BJ (cell line): ENCODE measurements at regions not wholly inside any gene's neighbourhood (a gene's known extent, or its start where the extent isn't known, plus 50 kb on each side); places are given as distances from the start of the nearest gene placed in this dataset.

Source experiments
- CTCF ChIA-PET: fragments of 350-600 bp; formaldehyde crosslinking; extraction: SDS; loops from one replicate; lab custom pipeline; 2021; ENCODE audit warnings: antibody characterized with exemption, inconsistent platforms; lab: Yijun Ruan, JAX
- POLR2A ChIA-PET: fragments of 300-600 bp; sonication (Branson Sonifier 250); formaldehyde crosslinking; extraction: SDS; loops from one replicate; lab custom pipeline; 2021; ENCODE audit warnings: antibody characterized with exemption; lab: Charles Lee
- DNase-seq: peaks from one replicate; pipeline ENCODE4 v3.0.0-alpha.2; 2011; ENCODE audit warnings: low read depth
- H3K27me3 ChIP-seq: 2 replicates; pipeline ENCODE4 v1.6.0; 2011; ENCODE audit warnings: low read length; ENCODE audit not compliant: control insufficient read depth, insufficient read depth
- H3K36me3 ChIP-seq: 2 replicates; pipeline ENCODE4 v1.5.1; 2011; ENCODE audit warnings: low read length; ENCODE audit not compliant: control insufficient read depth, insufficient read depth
- H3K4me3 ChIP-seq: 2 replicates; pipeline ENCODE4 v1.5.1; 2011; ENCODE audit warnings: low read depth, mild to moderate bottlenecking, control low read depth, low read length
- CTCF ChIP-seq: IDR thresholded peaks from 2 replicates; pipeline ENCODE4 v1.5.1; 2011; ENCODE audit warnings: low read depth, mild to moderate bottlenecking, control low read depth, inconsistent platforms, low read length, moderate library complexity; ENCODE audit not compliant: insufficient read depth

DNA sequence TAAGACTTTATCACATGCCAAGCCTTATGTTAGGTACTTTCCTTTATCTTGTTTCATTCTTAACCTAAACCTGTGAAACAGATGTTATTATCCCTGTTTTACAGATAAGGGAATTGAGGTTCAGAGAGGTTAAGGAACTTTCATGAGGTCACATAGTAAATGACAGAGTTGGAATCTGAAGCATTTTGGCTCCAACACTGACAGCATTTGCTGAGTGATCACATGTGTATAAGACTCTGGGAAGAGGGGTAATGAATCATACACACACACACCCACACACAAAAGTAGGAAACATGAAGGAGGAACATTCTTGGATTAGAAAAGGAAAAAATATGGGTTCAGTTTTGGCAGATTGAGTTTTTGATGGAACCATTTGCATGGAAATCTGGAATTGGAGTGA is 212.5 kb downstream of the GJA1 start:
- ChIA-PET POLR2A (no interaction called here), CTCF (no interaction called here)
- TF ChIP-seq CTCF: no peak
- Histone ChIP-seq H3K36me3 (no peaks in the 10 kb centered on the region), H3K27me3 (no peaks in the 10 kb centered on the region), H3K4me3 (no peak overlapping the region)
- no peak for DNase-seq

DNA sequence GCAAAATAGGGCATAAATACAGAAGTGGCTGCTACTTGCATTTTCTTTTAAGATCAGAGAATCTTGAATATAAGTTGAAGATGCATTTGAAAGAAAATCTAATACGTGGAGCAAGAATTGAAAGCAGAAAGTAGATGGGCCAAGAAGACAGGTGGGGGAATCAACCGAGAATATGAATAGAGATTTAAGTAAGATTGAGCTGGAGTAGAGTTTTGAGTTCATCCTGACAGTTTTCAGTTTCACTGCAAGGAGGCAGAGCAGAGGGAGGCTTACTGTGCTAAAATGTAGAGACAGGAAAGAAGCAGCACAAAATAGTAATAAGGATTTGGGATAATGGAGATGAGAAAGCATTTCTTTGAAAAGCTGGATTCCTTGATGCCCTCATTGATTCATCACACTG is 214.5 kb downstream of the GJA1 start:
- no peak overlapping the region for H3K4me3 ChIP-seq
- POLR2A ChIA-PET: no interaction called here
- no peaks in the 10 kb centered on the region for H3K36me3 ChIP-seq
- no peaks in the 10 kb centered on the region for H3K27me3 ChIP-seq
- DNase-seq: no peak
- TF ChIP-seq CTCF: no peak
- CTCF ChIA-PET: no interaction called here

DNA sequence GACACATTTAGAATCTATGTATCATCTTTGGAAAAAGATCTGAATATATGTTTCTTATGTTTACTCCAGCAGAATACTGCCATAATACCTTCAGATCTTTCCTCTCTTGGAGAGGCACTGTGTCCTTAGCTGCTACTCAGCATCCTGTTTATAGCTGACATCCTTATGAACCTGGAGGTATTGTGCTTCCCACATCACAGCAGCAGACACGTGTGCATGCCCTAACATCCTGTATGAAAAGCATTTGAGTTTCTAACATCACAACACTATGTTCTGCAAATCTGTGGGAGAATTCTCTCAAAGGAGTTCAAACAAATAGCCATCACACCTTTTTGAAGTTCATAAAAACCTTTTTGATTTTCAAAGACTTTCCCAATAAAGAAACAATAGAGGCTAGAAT is 216.0 kb downstream of the GJA1 start:
- DNase-seq: no peak
- POLR2A ChIA-PET: no interaction called here
- H3K4me3 ChIP-seq: no peak overlapping the region
- CTCF ChIA-PET: no interaction called here
- H3K27me3 ChIP-seq: no peaks in the 10 kb centered on the region
- no peak for TF ChIP-seq CTCF
- no peaks in the 10 kb centered on the region for H3K36me3 ChIP-seq

- no peak for TF ChIP-seq CTCF
- POLR2A ChIA-PET: no interaction called here
- DNase-seq: no peak
These were observed 216.8 kb downstream of the GJA1 start for GRCh38 chr6:121652223-121652622.

DNA sequence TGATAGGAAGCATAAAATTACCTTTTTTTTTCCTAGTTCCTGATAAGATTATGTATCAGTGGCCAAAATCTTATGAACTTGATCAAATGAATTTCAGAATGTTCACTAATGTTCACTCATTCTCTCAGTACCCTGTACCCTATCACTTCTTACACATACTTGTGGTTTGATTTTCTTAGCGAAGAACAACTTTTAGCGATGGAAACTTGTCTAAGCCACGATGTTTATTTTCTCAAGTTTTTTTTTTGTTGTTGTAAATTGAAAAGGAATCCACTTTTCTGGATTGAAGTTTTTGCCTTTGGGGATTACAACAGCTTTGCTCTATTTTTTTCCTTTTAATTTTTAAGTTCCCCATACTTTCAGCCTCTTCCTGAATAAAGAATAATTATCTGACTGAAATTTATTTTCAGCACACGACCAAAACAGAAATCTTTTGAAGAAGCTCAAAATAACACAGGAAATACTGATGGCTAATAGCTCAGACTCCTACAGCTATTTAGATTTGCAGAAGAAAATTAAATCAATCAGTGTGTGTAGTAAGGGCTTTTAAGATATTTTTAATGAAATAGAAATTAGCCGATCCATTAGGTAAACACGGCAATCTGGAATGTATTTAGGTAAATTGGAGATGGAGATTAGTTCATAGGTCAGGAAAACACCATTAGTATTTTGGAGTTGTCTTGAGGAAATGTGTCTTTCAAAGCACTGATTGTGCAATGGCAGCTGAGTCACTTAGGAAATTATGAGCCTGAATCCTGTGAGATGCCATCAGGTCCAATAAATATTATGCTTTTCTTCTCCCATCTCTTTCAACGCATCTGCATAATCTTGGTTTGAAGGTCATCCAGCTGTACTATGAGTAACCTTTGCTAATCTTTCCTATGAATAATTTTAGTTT is 217.5 kb downstream of the GJA1 start:
- TF ChIP-seq CTCF: no peak
- POLR2A ChIA-PET: interaction anchor here (0.5 to 0.6 kb wide), 2 partner anchors 197 to 206 kb away, joined by 3 read pairs; no protein-coding TSS in a partner anchor
- CTCF ChIA-PET: interaction anchor here (1.1 kb wide), 1 partner anchor 144 kb away, joined by 4 read pairs; no protein-coding TSS in a partner anchor
- Histone ChIP-seq H3K36me3 (no peaks in the 10 kb centered on the region), H3K4me3 (no peak overlapping the region), H3K27me3 (no peaks in the 10 kb centered on the region)
- peak; percentile 76 for DNase-seq

More at GRCh38 chr6:121652223-121652622, 216.8 kb downstream of the GJA1 start:
- Histone ChIP-seq H3K27me3 (no peaks in the 10 kb centered on the region), H3K4me3 (no peak overlapping the region), H3K36me3 (no peaks in the 10 kb centered on the region)
- CTCF ChIA-PET: interaction anchor here (1.1 kb wide), 1 partner anchor 144 kb away, joined by 4 read pairs; no protein-coding TSS in a partner anchor
